ENCODE measurements at regions not wholly inside any gene's neighbourhood (a gene's known extent, or its start where the extent isn't known, plus 50 kb on each side); places are given as distances from the start of the nearest gene placed in this dataset.

GRCh38 chr3:66803721-66804695 is 194.1 kb upstream of the KBTBD8 start:
- DNase-seq (ENCODE audit: low read depth in 2 of 2): no peak

- DNase-seq (ENCODE audit: low read depth in 2 of 2): no peak
Measured at GRCh38 chr3:66808891-66809594, 189.1 kb upstream of the KBTBD8 start.

- no peak for DNase-seq (ENCODE audit: low read depth in 2 of 2)
Measured at GRCh38 chr3:66809595-66809958, 188.5 kb upstream of the KBTBD8 start.

GRCh38 chr3:66812136-66812535 is 186.0 kb upstream of the KBTBD8 start:
- DNase-seq (ENCODE audit: low read depth in 2 of 2): no peak

GRCh38 chr3:66812741-66813140 is 185.4 kb upstream of the KBTBD8 start:
- no peak for DNase-seq (ENCODE audit: low read depth in 2 of 2)

GRCh38 chr3:66816090-66816761 is 181.9 kb upstream of the KBTBD8 start:
- DNase-seq (ENCODE audit: low read depth in 2 of 2): no peak

GRCh38 chr3:66817951-66818557 is 180.1 kb upstream of the KBTBD8 start:
- no peak for DNase-seq (ENCODE audit: low read depth in 2 of 2)

- DNase-seq (ENCODE audit: low read depth in 2 of 2): no peak
Measured at GRCh38 chr3:66819993-66820501, 178.1 kb upstream of the KBTBD8 start.

- DNase-seq (ENCODE audit: low read depth in 2 of 2): peak; percentile 41 to 68
Measured at GRCh38 chr3:66822186-66823008, 175.7 kb upstream of the KBTBD8 start.

GRCh38 chr3:66823009-66823397 is 175.1 kb upstream of the KBTBD8 start:
- DNase-seq (ENCODE audit: low read depth in 2 of 2): no peak

GRCh38 chr3:66823532-66823931 is 174.6 kb upstream of the KBTBD8 start:
- no peak for DNase-seq (ENCODE audit: low read depth in 2 of 2)

GRCh38 chr3:66825375-66825774 is 172.7 kb upstream of the KBTBD8 start:
- DNase-seq (ENCODE audit: low read depth in 2 of 2): no peak

GRCh38 chr3:66827726-66828125 is 170.4 kb upstream of the KBTBD8 start:
- no peak for DNase-seq (ENCODE audit: low read depth in 2 of 2)

GRCh38 chr3:66828303-66828702 is 169.8 kb upstream of the KBTBD8 start:
- DNase-seq (ENCODE audit: low read depth in 2 of 2): no peak

- no peak for DNase-seq (ENCODE audit: low read depth in 2 of 2)
Measured at GRCh38 chr3:66830301-66830700, 167.8 kb upstream of the KBTBD8 start.

- DNase-seq (ENCODE audit: low read depth in 2 of 2): no peak
Measured at GRCh38 chr3:66831931-66832330, 166.2 kb upstream of the KBTBD8 start.

GRCh38 chr3:66836363-66837152 is 161.5 kb upstream of the KBTBD8 start:
- DNase-seq (ENCODE audit: low read depth in 2 of 2): no peak

- no peak for DNase-seq (ENCODE audit: low read depth in 2 of 2)
Measured at GRCh38 chr3:66838704-66839103, 159.4 kb upstream of the KBTBD8 start.

GRCh38 chr3:66839508-66839907 is 158.6 kb upstream of the KBTBD8 start:
- DNase-seq (ENCODE audit: low read depth in 2 of 2): no peak

Data from activated CD4-positive, alpha-beta T cell treated with anti-CD3 and anti-CD28 coated beads for 24 hours (primary cell).